Panc1 (cell line): ENCODE measurements at regions not wholly inside any gene's neighbourhood (a gene's known extent, or its start where the extent isn't known, plus 50 kb on each side); places are given as distances from the start of the nearest gene placed in this dataset.

Experiments used
- ATAC-seq: fragments of 200-7000 bp; cut with Tn5 transposase; 2 replicates; pipeline ENCODE4 v1.9.1; 2020; ENCODE audit warnings: mild to moderate bottlenecking, moderate library complexity
- BruUV-seq: library from RNA; stranded (reverse); fragments of 400-500 nt; replicated peaks from 2 replicates; lab custom pipeline; 2021; lab: Mats Ljungman, UMichigan
- CTCF ChIA-PET: fragments of 300-600 bp; sonication (Branson Sonifier 250); formaldehyde crosslinking; loops from one replicate; lab custom pipeline; 2022; ENCODE audit warnings: antibody characterized with exemption; lab: Charles Lee
- POLR2A ChIA-PET: fragments of 300-600 bp; sonication (Branson Sonifier 250); formaldehyde crosslinking; loops from one replicate; lab custom pipeline; 2022; ENCODE audit warnings: antibody characterized with exemption; lab: Charles Lee
- DNase-seq: peaks from one replicate; pipeline ENCODE4 v3.0.0-alpha.2; 2010; ENCODE audit warnings: low read depth, low spot score
- H3K27ac ChIP-seq: 2 replicates; pipeline ENCODE4 v1.5.1; 2011; ENCODE audit warnings: mild to moderate bottlenecking, low read length, inconsistent platforms
- H3K27me3 ChIP-seq: fragments of 200-500 bp; sonication (Bioruptor generic); 2 replicates; pipeline ENCODE4 v1.6.0; 2014; ENCODE audit warnings: low read length, inconsistent platforms; ENCODE audit not compliant: control insufficient read depth, insufficient read depth
- H3K36me3 ChIP-seq: fragments of 200-500 bp; sonication (Bioruptor generic); 2 replicates; pipeline ENCODE4 v1.5.1; 2014; ENCODE audit warnings: inconsistent platforms, mild to moderate bottlenecking, low read length, moderate library complexity; ENCODE audit not compliant: control insufficient read depth, insufficient read depth
- H3K4me1 ChIP-seq: 2 replicates; pipeline ENCODE4 v1.5.1; 2011; ENCODE audit warnings: inconsistent platforms, mild to moderate bottlenecking, low read length, moderate library complexity; ENCODE audit not compliant: control insufficient read depth, insufficient read depth
- H3K4me3 ChIP-seq, 2 experiments: 2 replicates each; pipeline ENCODE4 v1.5.1; 2011 to 2012; ENCODE audit warnings: low read depth in 2 of 2, low read length in 2 of 2, mild to moderate bottlenecking in 2 of 2, inconsistent platforms in 1 of 2, moderate library complexity in 1 of 2
- H3K9me3 ChIP-seq: fragments of 200-500 bp; sonication (Bioruptor generic); 2 replicates; pipeline ENCODE4 v1.5.1; 2014; ENCODE audit warnings: low read depth, mild to moderate bottlenecking, inconsistent platforms, low read length, moderate library complexity; ENCODE audit not compliant: control insufficient read depth, insufficient read depth
- CTCF ChIP-seq: fragments of 450-650 bp; IDR thresholded peaks from 2 replicates; pipeline ENCODE4 v1.5.1; 2017; ENCODE audit warnings: mild to moderate bottlenecking
- POLR2AphosphoS5 ChIP-seq: IDR thresholded peaks from 2 replicates; pipeline ENCODE4 v1.6.1; 2012; ENCODE audit warnings: mild to moderate bottlenecking, low read depth, low read length, moderate library complexity
- REST ChIP-seq, 2 experiments: IDR thresholded peaks; 2 replicates each; pipeline ENCODE4 v1.6.1; 2011 to 2012; ENCODE audit warnings: low read depth in 2 of 2, control low read depth in 1 of 2, low read length in 1 of 2, mild to moderate bottlenecking in 1 of 2, moderate library complexity in 1 of 2; ENCODE audit not compliant: insufficient read depth in 1 of 2
- SIN3A ChIP-seq: IDR thresholded peaks from 2 replicates; pipeline ENCODE4 v1.6.1; 2012; ENCODE audit warnings: low read depth, mild to moderate bottlenecking, low read length, moderate library complexity, borderline replicate concordance; ENCODE audit not compliant: insufficient read depth
- TCF7L2 ChIP-seq: IDR thresholded peaks from 2 replicates; pipeline ENCODE4 v1.6.1; 2011; ENCODE audit warnings: mild to moderate bottlenecking, low read depth, low read length, inconsistent platforms
- in situ Hi-C: cut with HindIII; loops from 2 replicates; pipeline ENCODE4 v1.10.0; 2016; ENCODE audit warnings: low sequenced_read_pairs, low pct_unique_long_range_greater_than_20kb
- intact Hi-C: fragments of 100-400 bp; cut with micrococcal nuclease; formaldehyde crosslinking; loops from one replicate; pipeline ENCODE4 v1.10.0; 2022; ENCODE audit not compliant: unreplicated experiment

- intact Hi-C loops: no loop called here
- TF ChIP-seq POLR2AphosphoS5 (no peak), SIN3A (no peak), CTCF (no peak), REST (IDR thresholded peaks at IDR 0.05; ENCODE audit: insufficient read depth in 1 of 2, low read depth in 2 of 2, low read length in 1 of 2) (no peak), TCF7L2 (no peak)
- no peak overlapping the region for H3K4me3 ChIP-seq
- POLR2A ChIA-PET: interaction anchor here (0.6 kb wide), 1 partner anchor 125 kb away, joined by 3 read pairs; no protein-coding TSS in a partner anchor
- no peak overlapping the region for H3K27ac ChIP-seq
- BruUV-seq: no TSS peak
- no peaks in the 10 kb centered on the region for H3K36me3 ChIP-seq
- DNase-seq (no peak), ATAC-seq (no peak)
- no peaks in the 10 kb centered on the region for H3K27me3 ChIP-seq
- no peaks in the 10 kb centered on the region for H3K4me1 ChIP-seq
- in situ Hi-C loops: no loop called here
- CTCF ChIA-PET: no interaction called here
- no peaks in the 10 kb centered on the region for H3K9me3 ChIP-seq
Observed at GRCh38 chr5:21219966-21220365, 1232.0 kb upstream of the CDH18 start.

- in situ Hi-C loops (no loop called here), intact Hi-C loops (no loop called here)
- Histone ChIP-seq H3K27ac (no peak overlapping the region), H3K4me3 (no peak overlapping the region), H3K27me3 (no peaks in the 10 kb centered on the region), H3K36me3 (no peaks in the 10 kb centered on the region), H3K9me3 (no peaks in the 10 kb centered on the region), H3K4me1 (no peaks in the 10 kb centered on the region)
- ATAC-seq: no peak
- POLR2A ChIA-PET: interaction anchor here (0.6 kb wide), 1 partner anchor 124 kb away, joined by 3 read pairs; no protein-coding TSS in a partner anchor
- CTCF ChIA-PET: no interaction called here
- no peak for TF ChIP-seq CTCF
- TF ChIP-seq POLR2AphosphoS5: no peak
- no peak for TF ChIP-seq SIN3A
- TF ChIP-seq TCF7L2: no peak
- no peak for TF ChIP-seq REST (IDR thresholded peaks at IDR 0.05; ENCODE audit: insufficient read depth in 1 of 2, low read depth in 2 of 2, low read length in 1 of 2)
- BruUV-seq: no TSS peak
- DNase-seq: no peak
Observed at GRCh38 chr5:21219251-21219650, 1231.3 kb upstream of the CDH18 start.
